Mesendoderm (in vitro differentiated cells): ENCODE measurements at regions not wholly inside any gene's neighbourhood (a gene's known extent, or its start where the extent isn't known, plus 50 kb on each side); places are given as distances from the start of the nearest gene placed in this dataset.
A peak's percentile ranks its signal among the peaks of the same experiment; 100 is the strongest.
"Not testable (repeated sequence)": the region's sequence is repeated elsewhere in the genome, so short reads cannot be mapped to it uniquely, and the experiment has no call there.

ENCODE experiments used
- DNase-seq: peaks from one replicate; pipeline ENCODE4 v3.0.0; 2013
- H2AK5ac ChIP-seq: 2 replicates; pipeline ENCODE4 v1.6.1; 2013; ENCODE audit warnings: low read length, inconsistent platforms
- H2BK120ac ChIP-seq: 2 replicates; pipeline ENCODE4 v1.6.1; 2013; ENCODE audit warnings: low read depth, mild to moderate bottlenecking, low read length, moderate library complexity, mixed read lengths
- H2BK15ac ChIP-seq: replicated peaks from 2 replicates; pipeline ENCODE4 v1.6.1; 2013; ENCODE audit warnings: low read depth, mild to moderate bottlenecking, moderate library complexity
- H2BK5ac ChIP-seq: 2 replicates; pipeline ENCODE4 v1.6.1; 2013; ENCODE audit warnings: low read length, inconsistent platforms
- H3K18ac ChIP-seq: 2 replicates; pipeline ENCODE4 v1.6.1; 2013; ENCODE audit warnings: mild to moderate bottlenecking, low read length, mixed read lengths
- H3K23ac ChIP-seq: one replicate; pipeline ENCODE4 v1.6.1; 2013; ENCODE audit warnings: low read length
- H3K27ac ChIP-seq: 2 replicates; pipeline ENCODE4 v1.5.1; 2013; ENCODE audit warnings: low read depth, mild to moderate bottlenecking, inconsistent platforms, low read length, moderate library complexity
- H3K27me3 ChIP-seq: 2 replicates; pipeline ENCODE4 v1.6.1; 2013; ENCODE audit warnings: low read length, control low read depth, mild to moderate bottlenecking, inconsistent platforms; ENCODE audit not compliant: insufficient read depth, poor library complexity
- H3K36me3 ChIP-seq: 2 replicates; pipeline ENCODE4 v1.6.1; 2013; ENCODE audit warnings: low read length, inconsistent platforms; ENCODE audit not compliant: control insufficient read depth, insufficient read depth
- H3K4ac ChIP-seq: one replicate; pipeline ENCODE4 v1.6.1; 2013; ENCODE audit warnings: low read depth, mild to moderate bottlenecking, low read length, moderate library complexity
- H3K4me1 ChIP-seq: 2 replicates; pipeline ENCODE4 v1.6.1; 2013; ENCODE audit warnings: low read depth, low read length, inconsistent platforms; ENCODE audit not compliant: control insufficient read depth
- H3K4me2 ChIP-seq: 2 replicates; pipeline ENCODE4 v1.6.1; 2013; ENCODE audit warnings: low read length
- H3K4me3 ChIP-seq: 2 replicates; pipeline ENCODE4 v1.5.1; 2013; ENCODE audit warnings: mild to moderate bottlenecking, low read length
- H3K56ac ChIP-seq: one replicate; pipeline ENCODE4 v1.6.1; 2013; ENCODE audit warnings: low read length
- H3K79me1 ChIP-seq: 2 replicates; pipeline ENCODE4 v1.6.1; 2013; ENCODE audit warnings: low read length, inconsistent platforms
- H3K79me2 ChIP-seq: 2 replicates; pipeline ENCODE4 v1.6.1; 2013; ENCODE audit warnings: mild to moderate bottlenecking, low read length; ENCODE audit not compliant: control insufficient read depth, insufficient read depth
- H3K9ac ChIP-seq: 2 replicates; pipeline ENCODE4 v1.6.1; 2013; ENCODE audit warnings: low read length, inconsistent platforms
- H4K5ac ChIP-seq: one replicate; pipeline ENCODE4 v1.6.1; 2013; ENCODE audit warnings: low read length
- H4K8ac ChIP-seq: one replicate; pipeline ENCODE4 v1.6.1; 2013; ENCODE audit warnings: low read depth, mild to moderate bottlenecking, control low read depth, low read length, moderate library complexity
- WGBS: extraction: QIAGEN DNeasy Blood & Tissue Kit; methylation state at CpG from one replicate; pipeline ENCODE4 v1.1.7; 2013; ENCODE audit warnings: low lambda C conversion rate, missing lambda C conversion rate; ENCODE audit not compliant: insufficient coverage; ENCODE audit errors: extremely low coverage; 5-methylcytosine and 5-hydroxymethylcytosine counted together

DNA sequence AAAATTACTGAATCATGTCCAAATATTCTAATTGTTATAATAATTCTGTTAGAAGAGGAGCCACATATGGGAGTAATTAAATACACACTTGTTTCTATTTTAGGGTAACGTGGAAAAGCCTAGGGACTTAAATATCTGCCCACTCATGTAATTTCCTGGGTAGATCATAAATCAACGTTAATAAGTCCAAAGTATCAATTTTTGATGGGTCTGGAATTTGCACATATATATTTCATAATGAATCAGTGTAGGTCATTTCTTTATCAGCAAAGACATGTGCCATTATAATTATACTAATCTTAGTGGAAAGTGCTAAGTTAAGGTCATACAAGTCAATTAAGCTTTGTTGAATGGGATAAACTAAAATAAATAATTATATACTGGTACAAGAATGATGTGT is 346.2 kb downstream of the ZBBX start:
- Histone ChIP-seq H3K36me3 (no peaks in the 10 kb centered on the region), H3K4me2 (no peak overlapping the region), H4K8ac (no peak overlapping the region), H3K27me3 (no peaks in the 10 kb centered on the region), H3K4me3 (no peak overlapping the region), H3K79me2 (no peaks in the 10 kb centered on the region), H2AK5ac (no peak overlapping the region), H3K56ac (no peak overlapping the region), H3K23ac (no peak overlapping the region), H3K27ac (no peak overlapping the region), H3K9ac (no peak overlapping the region), H4K5ac (no peak overlapping the region), H2BK5ac (no peak overlapping the region), H3K18ac (no peak overlapping the region), H2BK15ac (no peak overlapping the region), H3K4me1 (no peaks in the 10 kb centered on the region), H3K4ac (no peak overlapping the region), H2BK120ac (no peak overlapping the region), H3K79me1 (no peaks in the 10 kb centered on the region)
- DNase-seq = no peak
- no CpG with 5 or more reads among the region's 2 CpGs for WGBS

DNA sequence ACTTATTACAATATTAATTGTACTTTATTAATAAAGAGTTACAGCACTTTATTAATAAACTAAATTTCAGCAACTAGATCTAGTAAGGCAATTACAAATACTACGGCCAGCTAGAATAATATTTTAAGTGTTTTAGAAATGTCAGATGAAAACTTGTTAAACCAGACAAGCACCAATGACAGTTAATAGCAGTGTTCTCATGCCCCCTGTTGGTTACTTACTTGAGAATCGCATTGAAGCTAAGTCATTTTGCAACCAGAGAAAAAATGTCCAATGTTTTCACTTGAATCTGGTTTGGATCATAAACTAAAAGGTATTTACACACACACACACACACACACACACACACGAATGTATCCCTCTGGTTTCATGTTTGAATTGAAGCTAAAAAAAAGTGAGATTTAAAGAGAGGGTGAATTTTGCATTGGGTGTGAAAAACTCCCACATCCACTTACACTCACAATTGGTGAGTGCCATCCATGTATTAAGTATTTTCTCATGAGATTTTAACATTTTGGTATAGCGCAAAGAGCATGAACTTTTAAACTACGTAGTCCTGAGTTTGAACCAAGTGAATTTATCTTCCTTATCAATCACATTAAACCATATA is 347.7 kb downstream of the ZBBX start:
- Histone ChIP-seq H2BK5ac (no peak overlapping the region), H2BK15ac (no peak overlapping the region), H3K4me2 (no peak overlapping the region), H3K36me3 (no peaks in the 10 kb centered on the region), H3K79me2 (no peaks in the 10 kb centered on the region), H3K23ac (no peak overlapping the region), H3K18ac (no peak overlapping the region), H3K79me1 (no peaks in the 10 kb centered on the region), H3K4me1 (no peaks in the 10 kb centered on the region), H2BK120ac (no peak overlapping the region), H3K9ac (no peak overlapping the region), H2AK5ac (no peak overlapping the region), H3K27me3 (no peaks in the 10 kb centered on the region), H4K8ac (no peak overlapping the region), H3K4ac (no peak overlapping the region), H3K56ac (no peak overlapping the region), H4K5ac (no peak overlapping the region), H3K27ac (no peak overlapping the region), H3K4me3 (no peak overlapping the region)
- DNase-seq = peak; percentile 71
- no CpG with 5 or more reads among the region's 5 CpGs for WGBS

DNA sequence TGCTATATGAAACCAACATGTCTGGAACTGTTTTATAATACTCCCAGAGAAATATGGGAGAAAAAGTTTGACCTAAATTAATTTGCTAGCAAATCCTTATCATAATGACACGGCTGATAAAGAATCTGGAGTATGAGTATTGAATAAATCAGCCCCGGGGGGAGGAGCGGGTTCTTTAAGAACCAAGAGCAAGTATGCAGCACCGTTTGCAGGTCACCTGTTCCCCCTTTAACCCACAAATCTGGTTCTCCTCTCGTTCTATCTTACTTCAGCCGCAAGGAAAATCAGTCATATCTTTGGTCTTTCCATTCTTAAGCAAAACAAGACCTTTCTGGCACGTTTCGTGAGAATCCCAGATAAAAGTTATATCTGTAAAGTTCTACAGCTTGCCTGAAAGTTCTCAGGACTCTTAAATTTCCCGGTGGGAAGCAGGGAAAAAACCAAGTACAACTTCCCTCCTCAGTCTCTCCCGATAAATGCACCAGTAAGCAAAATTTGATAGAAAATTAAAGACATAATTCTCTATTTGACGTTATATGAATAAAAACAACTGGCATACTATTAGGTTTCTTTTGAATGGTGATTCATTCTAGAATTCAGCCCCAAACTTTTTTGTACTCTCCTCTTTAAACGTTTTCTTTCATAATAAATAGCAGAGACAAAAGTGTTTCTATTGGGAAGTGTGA is 348.6 kb downstream of the ZBBX start:
- peak; percentile 44 for DNase-seq
- no peaks in the 10 kb centered on the region for H3K79me2 ChIP-seq
- no peak overlapping the region for H3K4ac ChIP-seq
- H3K9ac ChIP-seq = no peak overlapping the region
- no peak overlapping the region for H3K4me3 ChIP-seq
- no peak overlapping the region for H4K5ac ChIP-seq
- H3K36me3 ChIP-seq = no peaks in the 10 kb centered on the region
- H3K27me3 ChIP-seq = no peaks in the 10 kb centered on the region
- no peak overlapping the region for H3K27ac ChIP-seq
- H2AK5ac ChIP-seq = no peak overlapping the region
- H2BK5ac ChIP-seq = no peak overlapping the region
- no peak overlapping the region for H3K56ac ChIP-seq
- H3K18ac ChIP-seq = no peak overlapping the region
- no peaks in the 10 kb centered on the region for H3K79me1 ChIP-seq
- H2BK15ac ChIP-seq = no peak overlapping the region
- no peak overlapping the region for H3K23ac ChIP-seq
- WGBS = no CpG with 5 or more reads among the region's 12 CpGs
- H3K4me2 ChIP-seq = no peak overlapping the region
- H2BK120ac ChIP-seq = no peak overlapping the region
- H4K8ac ChIP-seq = no peak overlapping the region
- H3K4me1 ChIP-seq = no peaks in the 10 kb centered on the region

DNA sequence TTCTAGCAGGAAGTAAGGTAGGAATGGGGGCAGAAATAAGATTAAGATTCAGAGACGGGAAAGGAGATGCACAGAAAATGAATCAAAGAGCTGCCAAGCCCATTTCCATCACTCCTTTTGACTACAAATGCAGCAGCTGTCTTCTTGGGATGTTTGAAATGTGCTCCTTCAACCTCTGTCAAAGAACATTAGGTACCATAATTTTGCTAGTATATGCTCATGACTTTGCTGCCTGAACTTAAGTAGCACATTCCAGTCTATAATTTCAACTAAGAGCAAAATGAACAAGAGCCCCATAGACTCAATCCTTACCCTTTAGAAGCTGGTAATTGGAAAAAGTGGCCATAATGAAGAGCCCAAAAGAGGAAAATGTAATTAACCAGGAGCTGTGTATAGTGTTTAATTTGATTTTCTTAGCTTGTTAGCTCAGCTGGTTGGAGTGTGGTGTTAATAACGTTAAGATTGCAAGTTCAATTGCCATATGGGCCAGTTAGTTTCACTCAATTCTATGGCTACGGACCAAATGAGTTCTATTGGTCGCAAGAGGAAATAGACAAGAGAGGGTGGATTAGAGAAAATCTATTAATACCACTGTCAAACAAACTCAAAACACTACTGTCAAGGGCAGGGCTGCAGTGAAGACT is 349.9 kb downstream of the ZBBX start:
- H3K36me3 ChIP-seq = no peaks in the 10 kb centered on the region
- H3K27me3 ChIP-seq = no peaks in the 10 kb centered on the region
- no peak overlapping the region for H3K4ac ChIP-seq
- H2BK15ac ChIP-seq = no peak overlapping the region
- no peak overlapping the region for H3K9ac ChIP-seq
- no peak overlapping the region for H4K8ac ChIP-seq
- no CpG with 5 or more reads among the region's 4 CpGs for WGBS
- DNase-seq = no peak
- no peak overlapping the region for H2BK120ac ChIP-seq
- no peak overlapping the region for H2BK5ac ChIP-seq
- H3K4me3 ChIP-seq = no peak overlapping the region
- no peak overlapping the region for H3K23ac ChIP-seq
- H4K5ac ChIP-seq = no peak overlapping the region
- no peak overlapping the region for H2AK5ac ChIP-seq
- H3K4me1 ChIP-seq = no peaks in the 10 kb centered on the region
- H3K79me2 ChIP-seq = no peaks in the 10 kb centered on the region
- no peak overlapping the region for H3K56ac ChIP-seq
- no peak overlapping the region for H3K27ac ChIP-seq
- no peak overlapping the region for H3K18ac ChIP-seq
- no peak overlapping the region for H3K4me2 ChIP-seq
- H3K79me1 ChIP-seq = no peaks in the 10 kb centered on the region

DNA sequence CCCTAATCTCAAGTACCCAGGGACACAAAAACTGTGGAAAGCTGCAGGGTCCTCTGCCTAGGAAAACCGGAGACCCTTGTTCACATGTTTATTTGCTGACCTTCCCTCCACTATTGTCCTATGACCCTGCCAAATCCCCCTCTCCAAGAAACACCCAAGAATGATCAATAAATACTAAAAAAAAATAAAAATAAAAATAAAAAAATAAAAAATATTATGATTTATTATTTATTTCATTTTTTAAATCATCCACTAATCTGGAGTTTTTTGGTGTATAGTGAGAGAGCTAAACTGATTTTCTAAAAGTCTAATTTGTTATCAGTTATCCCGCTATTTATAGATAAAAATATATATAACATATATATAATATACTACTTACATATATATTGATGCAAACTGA is 360.6 kb downstream of the ZBBX start:
- H4K5ac ChIP-seq, H3K9ac ChIP-seq, H2AK5ac ChIP-seq, H3K36me3 ChIP-seq, H3K79me1 ChIP-seq, H3K4me3 ChIP-seq, H4K8ac ChIP-seq, H3K4ac ChIP-seq, H3K18ac ChIP-seq, H2BK120ac ChIP-seq, H3K4me1 ChIP-seq, H3K56ac ChIP-seq, H3K27me3 ChIP-seq, H3K79me2 ChIP-seq, H2BK15ac ChIP-seq, H3K23ac ChIP-seq, DNase-seq, H2BK5ac ChIP-seq, H3K4me2 ChIP-seq, H3K27ac ChIP-seq: not testable (repeated sequence)
- WGBS = no CpG with 5 or more reads among the region's 2 CpGs
